H1 (cell line): ENCODE measurements at regions not wholly inside any gene's neighbourhood (a gene's known extent, or its start where the extent isn't known, plus 50 kb on each side); places are given as distances from the start of the nearest gene placed in this dataset.

Experiments
- ASH2L ChIP-seq: fragments of 200-600, 300-600 bp; sonication (generic); IDR thresholded peaks from one replicate; pipeline ENCODE4 v1.7.1; 2017; ENCODE audit warnings: low read length
- ATF2 ChIP-seq: IDR thresholded peaks from 2 replicates; pipeline ENCODE4 v1.6.1; 2012; ENCODE audit warnings: low read length, inconsistent platforms
- BACH1 ChIP-seq: IDR thresholded peaks from 2 replicates; pipeline ENCODE4 v1.6.1; 2012; ENCODE audit warnings: low read length, improper control_type of control experiment
- BRCA1 ChIP-seq: IDR thresholded peaks from 2 replicates; pipeline ENCODE4 v1.6.1; 2012; ENCODE audit warnings: low read depth, low read length, improper control_type of control experiment
- CEBPB ChIP-seq: IDR thresholded peaks from 2 replicates; pipeline ENCODE4 v1.6.1; 2012; ENCODE audit warnings: low read depth, low read length
- CHD1 ChIP-seq: IDR thresholded peaks from 2 replicates; pipeline ENCODE4 v1.6.1; 2012; ENCODE audit warnings: low read depth, low read length, improper control_type of control experiment
- CREB1 ChIP-seq: IDR thresholded peaks from 2 replicates; pipeline ENCODE4 v1.6.1; 2012; ENCODE audit warnings: inconsistent platforms
- CTBP2 ChIP-seq: IDR thresholded peaks from 2 replicates; pipeline ENCODE4 v1.7.0; 2011; ENCODE audit warnings: borderline replicate concordance, mild to moderate bottlenecking, moderate library complexity, mixed read lengths, low read length; ENCODE audit not compliant: insufficient read depth, insufficient read length
- E2F6 ChIP-seq: IDR thresholded peaks from 2 replicates; pipeline ENCODE4 v1.6.1; 2012; ENCODE audit warnings: inconsistent platforms
- KDM4A ChIP-seq: IDR thresholded peaks from one replicate; pipeline ENCODE4 v1.7.1; 2012; ENCODE audit warnings: low read depth, mild to moderate bottlenecking, moderate library complexity, low read length, inconsistent platforms; ENCODE audit not compliant: severe bottlenecking
- KDM5A ChIP-seq: fragments of 200-600 bp; IDR thresholded peaks from 2 replicates; pipeline ENCODE4 v1.7.1; 2012; ENCODE audit warnings: mild to moderate bottlenecking, low read length, inconsistent platforms, mixed read lengths
- MAFK ChIP-seq: IDR thresholded peaks from 2 replicates; pipeline ENCODE4 v1.6.1; 2012; ENCODE audit warnings: low read depth, mild to moderate bottlenecking, improper control_type of control experiment, low read length
- POLR2A ChIP-seq, 2 experiments: IDR thresholded peaks; 1 replicate in 1 of 2; 2 replicates in 1 of 2; pipeline ENCODE4 v1.6.1; 2011; ENCODE audit warnings: low read depth in 2 of 2, low read length in 2 of 2, mild to moderate bottlenecking in 2 of 2; ENCODE audit errors: control extremely low read depth in 1 of 2
- POLR2AphosphoS5 ChIP-seq: IDR thresholded peaks from 2 replicates; pipeline ENCODE4 v1.6.1; 2011; ENCODE audit warnings: low read depth, low read length
- RAD21 ChIP-seq, 2 experiments: IDR thresholded peaks in 1 of 2; conservative IDR thresholded peaks in 1 of 2; 2 replicates each; pipeline ENCODE4 v1.6.1; 2011; ENCODE audit warnings: low read depth in 2 of 2, low read length in 2 of 2, improper control_type of control experiment in 1 of 2, inconsistent platforms in 1 of 2, mild to moderate bottlenecking in 1 of 2, moderate library complexity in 1 of 2
- RNF2 ChIP-seq: fragments of 200-900, 300-1000 bp; sonication (generic); IDR thresholded peaks from 2 replicates; pipeline ENCODE4 v1.7.1; 2016; ENCODE audit warnings: borderline replicate concordance, low read depth, mild to moderate bottlenecking, antibody characterized with exemption, low read length; ENCODE audit not compliant: poor library complexity, severe bottlenecking; ENCODE audit errors: missing control alignments
- SIRT6 ChIP-seq: IDR thresholded peaks from one replicate; pipeline ENCODE4 v1.7.1; 2012; ENCODE audit warnings: low read length, inconsistent platforms
- SIX5 ChIP-seq: IDR thresholded peaks from 2 replicates; pipeline ENCODE4 v1.6.1; 2011; ENCODE audit warnings: mild to moderate bottlenecking, low read depth, low read length
- SP2 ChIP-seq: IDR thresholded peaks from 2 replicates; pipeline ENCODE4 v1.6.1; 2012; ENCODE audit warnings: mild to moderate bottlenecking, low read length, inconsistent platforms
- TBP ChIP-seq: IDR thresholded peaks from 2 replicates; pipeline ENCODE4 v1.6.1; 2011; ENCODE audit warnings: low read depth, low read length, improper control_type of control experiment
- YY1 ChIP-seq: IDR thresholded peaks from 2 replicates; pipeline ENCODE4 v1.6.1; 2011; ENCODE audit warnings: low read depth, mild to moderate bottlenecking, low read length

- TF ChIP-seq MAFK (no peak), YY1 (0 out of 2 replicates have a peak, but pooled peaks have one; percentile 68), POLR2A (IDR thresholded peaks at IDR 0.05; ENCODE audit: control extremely low read depth in 1 of 2, low read depth in 2 of 2, low read length in 2 of 2) (peak; percentile 30 to 71), RNF2 (no peak), SIRT6 (no peak), CEBPB (no peak), RAD21 (IDR thresholded peaks at IDR 0.05 in 1 of 2, conservative IDR thresholded peaks at IDR 0.05 in 1 of 2; ENCODE audit: low read depth in 2 of 2, low read length in 2 of 2) (peak; percentile 79 to 80), ATF2 (no peak), ASH2L (no peak), SP2 (no peak), CHD1 (no peak), E2F6 (no peak), KDM5A (no peak), BRCA1 (no peak), CTBP2 (no peak), KDM4A (no peak), CREB1 (no peak), BACH1 (no peak), SIX5 (no peak), POLR2AphosphoS5 (no peak), TBP (peak; percentile 33; the same call in 1 of the 2 replicates)
Observed at GRCh38 chr6:76876922-76877553, 586.3 kb downstream of the HTR1B start (continued).
